Left lobe of liver (tissue), 2 donors: ENCODE measurements at regions not wholly inside any gene's neighbourhood (a gene's known extent, or its start where the extent isn't known, plus 50 kb on each side); places are given as distances from the start of the nearest gene placed in this dataset.

Experiments used
- ATAC-seq: fragments of 200-7000 bp; cut with Tn5 transposase; one replicate; pipeline ENCODE4 v1.9.1; 2020; ENCODE audit warnings: mild to moderate bottlenecking, moderate library complexity
- DNase-seq: peaks from one replicate; pipeline ENCODE4 v3.0.0-alpha.2; 2020; ENCODE audit warnings: low spot score
- donor health status: DM: no; HTN: no; CAD: no; lungs with moderate emphysema.
- donor health status: DM: no; HTN: yes; CAD: no.

DNA sequence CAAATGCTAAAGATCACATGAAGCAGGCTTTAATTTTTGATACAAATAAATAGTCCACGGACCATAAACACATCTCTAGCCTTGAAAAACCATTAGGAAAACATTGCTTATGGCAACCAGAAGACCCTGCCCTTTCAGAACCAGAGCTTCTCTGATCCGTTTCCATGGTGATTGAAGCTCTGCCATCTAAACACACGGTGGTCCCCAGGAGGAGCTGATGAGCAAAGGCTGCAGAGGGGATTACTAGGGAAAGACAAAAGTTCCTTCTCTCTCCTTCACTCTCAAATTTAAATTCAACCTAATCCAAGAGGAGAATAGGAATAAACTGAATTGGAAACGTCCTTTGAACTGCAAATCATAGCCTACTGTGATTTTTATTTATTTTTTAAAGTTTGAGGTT lies 122.0 kb upstream of the ATP10A start:
- no peak for ATAC-seq
- no peak for DNase-seq

GRCh38 chr15:25982736-25983135 lies 119.6 kb upstream of the ATP10A start:
- ATAC-seq = no peak

GRCh38 chr15:25981114-25981513 lies 118.0 kb upstream of the ATP10A start:
- ATAC-seq = no peak

More at GRCh38 chr15:25982736-25983135, 119.6 kb upstream of the ATP10A start:
- no peak for DNase-seq

DNA sequence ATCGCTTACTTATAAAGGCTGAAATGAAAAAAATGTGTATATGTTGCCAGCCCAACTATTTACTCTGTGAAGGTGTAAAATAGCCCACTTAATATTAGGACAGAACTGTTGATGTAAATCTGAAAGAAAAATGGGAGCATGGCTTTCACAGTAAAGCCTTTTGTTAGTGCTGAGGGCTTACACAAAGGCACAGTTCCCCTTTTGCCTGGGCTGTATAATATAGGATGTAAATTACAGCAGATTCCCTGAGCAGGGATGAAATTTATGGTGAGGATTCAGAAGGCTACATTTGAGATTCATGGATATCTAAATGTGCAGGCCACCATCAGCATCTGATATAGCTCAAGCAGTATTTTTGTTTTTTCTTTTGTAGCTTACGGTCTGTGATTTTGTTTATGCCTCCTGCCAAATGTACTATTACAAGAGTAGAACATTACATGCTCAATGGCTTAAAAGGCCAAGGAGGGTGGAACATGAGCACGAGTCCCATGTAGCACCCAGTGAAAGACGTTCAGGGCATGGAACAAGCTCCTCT lies 109.1 kb upstream of the ATP10A start:
- ATAC-seq = no peak
- DNase-seq = no peak

More at GRCh38 chr15:25981114-25981513, 118.0 kb upstream of the ATP10A start:
- DNase-seq = no peak

DNA sequence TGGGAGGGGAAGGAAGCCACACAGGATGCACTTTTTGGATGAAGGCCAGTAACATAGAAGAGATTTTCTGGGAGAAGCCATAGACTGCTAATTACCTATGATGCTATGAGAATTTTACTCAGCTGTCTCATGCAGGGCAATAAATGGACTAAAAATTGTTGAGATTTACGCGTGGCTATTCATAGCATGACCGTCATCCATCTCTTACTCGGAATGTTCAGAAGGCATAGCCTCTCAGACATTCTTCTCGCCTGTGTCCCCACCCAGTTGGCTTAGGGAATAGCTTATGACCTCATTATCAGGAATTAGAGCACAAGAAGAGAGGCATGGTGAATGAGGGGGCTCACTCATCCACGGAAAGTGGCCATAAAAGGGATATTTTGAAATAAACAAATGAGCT lies 107.9 kb upstream of the ATP10A start:
- ATAC-seq (no peak), DNase-seq (no peak)

DNA sequence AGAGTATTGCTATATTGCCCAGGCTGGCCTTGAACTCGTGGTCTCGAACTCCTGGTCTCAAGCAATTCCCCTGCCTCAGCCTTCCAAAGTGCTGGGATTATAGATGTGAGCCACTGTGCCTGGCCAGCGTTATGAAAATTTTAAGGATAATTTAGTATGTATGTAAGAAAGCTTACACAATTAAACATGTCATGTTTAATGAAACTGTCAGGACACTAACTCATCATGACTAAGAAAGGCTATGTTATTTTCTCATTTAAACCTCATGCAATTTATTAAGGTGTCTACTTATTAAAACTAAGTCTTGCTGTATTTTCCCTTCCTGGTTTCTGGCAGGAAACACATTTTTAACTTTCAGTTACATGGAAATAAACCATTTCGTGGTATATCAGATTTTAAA lies 106.8 kb upstream of the ATP10A start:
- DNase-seq = no peak
- no peak for ATAC-seq

DNA sequence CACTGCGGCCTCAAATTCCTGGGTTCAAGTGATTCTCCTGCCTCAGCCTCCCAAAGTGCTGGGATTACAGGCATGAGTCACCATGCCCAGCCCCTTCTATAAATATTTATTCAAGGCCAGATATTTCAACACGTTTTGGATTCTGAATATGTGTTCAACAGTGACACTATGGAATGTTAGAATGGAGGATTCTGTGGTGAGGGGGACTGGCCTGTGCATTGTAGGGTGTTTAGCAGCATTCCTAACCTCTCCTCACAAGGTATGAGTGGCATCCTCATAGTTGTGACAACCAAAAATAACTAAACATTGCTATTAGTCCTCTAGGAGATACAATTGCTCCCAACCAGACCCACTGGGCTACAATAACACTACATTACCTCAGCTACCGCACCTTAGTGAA lies 104.0 kb upstream of the ATP10A start:
- ATAC-seq = no peak

DNA sequence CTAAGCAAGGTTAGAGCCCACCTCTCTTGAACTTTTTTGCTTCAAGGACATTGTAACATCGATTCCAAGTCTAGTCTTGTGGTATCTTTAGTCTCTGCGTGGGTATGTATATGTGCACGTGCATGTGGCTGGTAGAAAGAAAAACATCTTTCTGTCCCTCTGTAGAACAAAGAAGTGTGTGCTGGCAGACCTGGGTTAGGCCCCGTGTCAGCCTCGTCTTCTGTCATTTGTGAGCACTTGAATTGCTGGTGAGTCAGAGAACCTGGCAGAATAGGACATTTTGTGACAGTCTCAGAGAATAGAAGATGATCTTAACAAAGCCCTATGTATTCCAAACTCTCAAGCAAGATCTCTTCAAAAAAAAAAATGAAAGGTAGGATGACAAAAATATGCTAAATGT lies 102.2 kb upstream of the ATP10A start:
- no peak for DNase-seq
- ATAC-seq = no peak

More for the DNA sequence above, 104.0 kb upstream of the ATP10A start:
- no peak for DNase-seq

DNA sequence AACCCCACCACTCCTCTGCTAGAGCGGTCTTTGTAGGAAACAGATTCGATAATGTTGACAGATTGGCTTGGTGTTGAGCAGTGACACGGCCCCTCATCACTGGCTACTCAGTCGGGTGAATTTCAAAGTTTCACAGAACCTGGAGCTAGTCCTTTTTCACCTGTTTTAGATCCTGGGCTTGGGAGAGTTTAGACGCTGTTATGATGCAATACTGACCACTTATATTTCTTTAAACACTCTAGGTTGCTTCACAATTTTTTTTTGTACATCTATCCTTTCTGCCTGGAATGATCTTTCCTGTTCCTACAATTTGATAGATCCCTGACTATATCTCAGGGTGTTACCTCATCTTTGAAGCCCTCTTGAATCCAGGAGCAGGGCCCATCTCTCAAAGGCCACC lies 97.1 kb upstream of the ATP10A start:
- ATAC-seq (no peak), DNase-seq (no peak)

GRCh38 chr15:25959100-25959499 lies 96.0 kb upstream of the ATP10A start:
- ATAC-seq (no peak), DNase-seq (no peak)

DNA sequence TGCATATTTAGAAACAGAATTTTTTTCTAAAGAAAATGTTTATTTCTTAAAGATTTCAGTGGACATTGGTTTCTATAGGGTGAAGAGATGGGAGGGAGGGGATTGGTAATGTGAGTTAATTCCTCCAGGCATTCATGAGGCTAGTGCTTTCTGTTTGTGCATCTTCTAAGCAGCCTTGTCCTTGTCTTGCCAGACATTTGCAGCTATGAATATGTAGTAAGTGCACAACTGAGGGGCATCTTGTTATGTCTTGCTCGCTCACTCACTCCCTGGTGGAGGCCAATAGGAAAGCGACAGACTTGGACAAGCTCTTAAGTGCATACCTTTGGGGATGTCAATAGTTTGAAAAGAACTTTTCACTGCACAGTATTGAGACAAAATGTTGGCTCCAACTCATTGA lies 92.5 kb upstream of the ATP10A start:
- ATAC-seq = no peak
- no peak for DNase-seq

- ATAC-seq (no peak), DNase-seq (no peak)
These were observed 91.3 kb upstream of the ATP10A start for GRCh38 chr15:25954398-25954797.

- ATAC-seq (no peak), DNase-seq (no peak)
These were observed 86.9 kb upstream of the ATP10A start for GRCh38 chr15:25950014-25950413.

GRCh38 chr15:25947323-25948314 lies 84.5 kb upstream of the ATP10A start:
- DNase-seq = no peak

DNA sequence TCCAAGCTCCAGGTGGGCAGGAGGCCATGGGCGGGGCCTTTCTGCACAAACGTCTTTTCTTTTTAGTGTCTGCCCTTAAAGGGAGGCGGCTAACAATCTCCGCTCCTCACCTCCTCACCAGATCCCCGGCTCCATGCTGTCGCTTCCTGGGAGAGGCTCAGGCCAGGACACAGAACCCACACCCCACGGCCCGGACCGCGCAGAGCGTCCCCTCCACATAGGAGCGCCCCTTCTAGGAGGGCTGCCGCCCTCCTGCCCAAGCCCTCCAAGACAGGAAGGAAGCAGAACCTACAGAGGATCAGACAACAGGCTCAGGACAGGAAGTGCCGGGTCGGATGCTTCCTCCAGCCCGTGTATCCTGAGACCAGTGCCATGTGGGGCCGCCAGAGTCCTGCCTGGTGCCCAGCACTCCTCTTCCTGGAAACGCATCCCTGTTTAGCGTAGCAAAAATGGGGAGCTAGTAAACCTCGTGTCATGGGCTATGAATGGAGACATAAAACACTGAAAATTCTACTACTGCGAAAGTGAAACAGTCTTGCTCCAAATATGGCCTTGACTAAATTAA lies 83.2 kb upstream of the ATP10A start:
- DNase-seq = no peak
- no peak for ATAC-seq

More at GRCh38 chr15:25947323-25948314, 84.5 kb upstream of the ATP10A start:
- ATAC-seq = no peak

DNA sequence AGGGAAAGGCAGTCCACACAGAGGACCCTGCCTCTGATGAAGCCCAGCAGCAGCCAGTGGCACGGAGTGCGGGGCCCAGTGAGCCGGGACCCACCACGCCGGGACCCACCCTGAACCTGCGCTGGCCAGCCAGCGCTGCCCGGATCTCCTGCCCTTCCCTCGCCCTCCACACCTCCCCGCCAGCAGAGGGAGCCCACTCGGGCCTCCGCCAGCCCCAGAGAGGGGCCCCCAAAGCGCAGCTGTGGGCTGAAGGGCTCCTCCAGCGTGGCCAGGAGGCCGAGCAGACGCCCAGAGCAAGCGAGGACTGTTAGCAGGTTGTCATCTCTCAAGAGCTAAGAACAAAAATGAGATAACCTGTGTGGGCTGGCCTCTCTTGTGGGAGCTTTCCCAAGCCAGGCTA lies 81.3 kb upstream of the ATP10A start:
- no peak for DNase-seq

GRCh38 chr15:25943831-25944230 lies 80.7 kb upstream of the ATP10A start:
- ATAC-seq (no peak), DNase-seq (no peak)

More for the DNA sequence above, 81.3 kb upstream of the ATP10A start:
- no peak for ATAC-seq

GRCh38 chr15:25939122-25939521 lies 76.0 kb upstream of the ATP10A start:
- DNase-seq (no peak), ATAC-seq (no peak)

DNA sequence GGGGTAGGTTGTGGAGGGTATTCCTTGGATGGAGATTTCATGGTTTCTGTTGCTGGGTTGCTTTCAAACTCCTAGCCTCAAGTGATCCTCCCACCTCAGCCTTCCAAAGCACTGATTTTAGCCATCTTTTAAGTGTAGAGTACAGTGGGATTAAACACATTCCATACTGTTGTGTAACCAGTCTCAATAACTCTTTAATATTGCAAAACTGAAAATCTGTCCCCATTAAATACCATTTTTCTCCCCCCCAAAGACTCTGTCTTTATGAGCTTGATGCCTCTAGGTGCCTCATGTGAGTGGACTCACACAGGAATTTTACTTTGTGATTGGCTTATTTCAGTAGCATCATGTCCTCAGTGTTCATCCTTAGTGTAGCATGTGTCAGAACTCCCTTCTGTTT lies 74.7 kb upstream of the ATP10A start:
- ATAC-seq (no peak), DNase-seq (no peak)

- ATAC-seq (no peak), DNase-seq (no peak)
These were observed 72.9 kb upstream of the ATP10A start for GRCh38 chr15:25936004-25936403.

DNA sequence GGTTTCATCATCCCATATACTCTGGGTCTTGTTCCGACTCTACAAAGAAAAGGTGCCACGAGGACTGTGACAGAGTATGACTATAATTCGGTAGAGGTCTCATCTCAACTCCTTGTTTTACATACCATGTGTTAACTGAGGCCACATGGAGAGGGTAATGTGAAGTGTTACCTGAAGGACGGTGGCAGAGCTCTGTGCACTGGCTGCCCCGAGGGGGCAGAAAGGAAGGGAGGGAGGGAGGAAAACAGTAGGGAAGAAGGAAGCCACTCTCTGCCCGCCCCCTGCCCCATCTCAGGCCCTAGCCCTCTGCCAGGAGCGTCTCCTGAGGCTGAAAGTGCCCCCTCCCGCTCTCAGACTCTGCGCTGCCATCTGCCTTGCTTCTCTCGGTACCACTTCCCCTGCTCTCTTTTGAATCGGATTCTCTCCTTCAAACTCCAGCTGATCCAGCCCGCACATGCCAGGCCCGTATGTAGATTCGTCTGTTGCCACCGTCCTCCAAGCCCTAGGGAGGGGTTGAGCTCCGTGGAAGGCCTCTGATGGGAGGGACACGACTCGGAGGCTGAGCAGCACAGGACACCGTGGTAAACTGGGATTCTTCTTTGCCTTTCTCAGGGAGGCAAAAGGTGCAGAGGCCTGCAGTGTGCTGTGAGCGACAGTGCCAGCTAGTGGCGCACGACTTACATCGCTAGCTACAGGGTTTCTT lies 70.5 kb upstream of the ATP10A start:
- DNase-seq = peak; percentile 52
- ATAC-seq = peak; percentile 93
